HepG2 (cell line): ENCODE measurements at regions not wholly inside any gene's neighbourhood (a gene's known extent, or its start where the extent isn't known, plus 50 kb on each side); places are given as distances from the start of the nearest gene placed in this dataset.

Experiments
- ATAC-seq: fragments of 200-7000 bp; cut with Tn5 transposase; 3 replicates; pipeline ENCODE4 v1.9.1; 2020; ENCODE audit warnings: mild to moderate bottlenecking, moderate library complexity
- BruUV-seq: library from RNA; stranded (reverse); fragments of 400-500 nt; replicated peaks from 2 replicates; lab custom pipeline; 2021; lab: Mats Ljungman, UMichigan
- CTCF ChIA-PET: fragments of 300-600 bp; formaldehyde crosslinking; extraction: SDS; loops from one replicate; lab custom pipeline; 2021; ENCODE audit warnings: low total read pairs, inconsistent platforms, low intra/inter-chr PET ratio; lab: Yijun Ruan, JAX
- POLR2A ChIA-PET: fragments of 350-600 bp; sonication (Branson Sonifier 250); formaldehyde crosslinking; loops from one replicate; lab custom pipeline; 2020; ENCODE audit warnings: antibody characterized with exemption, inconsistent platforms; lab: Yijun Ruan, JAX
- DNase-seq: peaks from one replicate; pipeline ENCODE4 v3.0.0-alpha.2; 2015; ENCODE audit warnings: low spot score
- FAIRE-seq: peaks from 3 replicates; lab custom pipeline; 2011; peaks lifted over from hg19 to GRCh38; lab: Jason Lieb, UNC
- H2AFZ ChIP-seq: one replicate; pipeline ENCODE4 v1.6.1; 2011; ENCODE audit warnings: low read length, inconsistent platforms
- H3K27ac ChIP-seq: fragments of 300-600 bp; 3 replicates; pipeline ENCODE4 v1.8.0; 2011; ENCODE audit warnings: mixed run types, mild to moderate bottlenecking, mixed read lengths, low read length, inconsistent platforms; ENCODE audit not compliant: insufficient read depth; ENCODE audit errors: extremely low read length
- H3K27me3 ChIP-seq, 2 experiments: fragments of 200-600 bp in 1 of 2; 2 replicates in 1 of 2; 3 replicates in 1 of 2; pipeline versions ENCODE4 v1.6.0 to v1.8.0; 2011; ENCODE audit warnings: low read length in 2 of 2, mild to moderate bottlenecking in 2 of 2, moderate library complexity in 2 of 2, inconsistent platforms in 1 of 2; ENCODE audit not compliant: insufficient read depth in 2 of 2, control insufficient read depth in 1 of 2
- H3K36me3 ChIP-seq, 2 experiments: fragments of 200-600 bp in 1 of 2; replicated peaks in 1 of 2; 2 replicates in 1 of 2; 3 replicates in 1 of 2; pipeline versions ENCODE4 v1.5.1 to v1.8.0; 2011; ENCODE audit warnings: low read length in 2 of 2, inconsistent platforms in 1 of 2; ENCODE audit not compliant: insufficient read depth in 2 of 2, control insufficient read depth in 1 of 2
- H3K4me1 ChIP-seq: 2 replicates; pipeline ENCODE4 v1.5.1; 2012; ENCODE audit warnings: low read length, inconsistent platforms; ENCODE audit not compliant: insufficient read depth
- H3K4me2 ChIP-seq: 2 replicates; pipeline ENCODE4 v1.6.0; 2011; ENCODE audit warnings: low read depth, low read length, inconsistent platforms
- H3K4me3 ChIP-seq, 3 experiments: fragments of 200-600 bp in 1 of 3; sonication (generic), shearing (Covaris generic) in 1 of 3; replicated peaks in 1 of 3; 2 replicates each; pipeline ENCODE4 v1.5.1; 2011 to 2016; ENCODE audit warnings: low read length in 3 of 3, inconsistent platforms in 2 of 3, low read depth in 2 of 3, mild to moderate bottlenecking in 2 of 3, control low read depth in 1 of 3, mixed read lengths in 1 of 3; ENCODE audit not compliant: insufficient read depth in 1 of 3
- H3K79me2 ChIP-seq: one replicate; pipeline ENCODE4 v1.6.1; 2011; ENCODE audit warnings: low read length, inconsistent platforms; ENCODE audit not compliant: insufficient read depth
- H3K9ac ChIP-seq: 2 replicates; pipeline ENCODE4 v1.6.0; 2011; ENCODE audit warnings: mild to moderate bottlenecking, low read depth, low read length, inconsistent platforms; ENCODE audit not compliant: insufficient read depth
- H3K9me3 ChIP-seq: 2 replicates; pipeline ENCODE4 v1.5.1; 2012; ENCODE audit warnings: mild to moderate bottlenecking, low read length
- H4K20me1 ChIP-seq: 2 replicates; pipeline ENCODE4 v1.6.0; 2011; ENCODE audit warnings: inconsistent platforms, mild to moderate bottlenecking, low read length, moderate library complexity; ENCODE audit not compliant: insufficient read depth
- FOXK1 ChIP-seq: sonication (generic); formaldehyde crosslinking; IDR thresholded peaks from 2 replicates; pipeline ENCODE4 v1.4.0; 2020; ENCODE audit warnings: low read depth, missing genetic modification reagents, borderline replicate concordance
- FUBP1 ChIP-seq: sonication (generic); formaldehyde crosslinking; IDR thresholded peaks from 2 replicates; pipeline ENCODE4 v1.5.1; 2020; ENCODE audit warnings: missing genetic modification reagents, mild to moderate bottlenecking, borderline replicate concordance
- GATAD2A ChIP-seq: IDR thresholded peaks from 2 replicates; pipeline ENCODE4 v1.6.1; 2016
- HMGA1 ChIP-seq: sonication (generic); formaldehyde crosslinking; conservative IDR thresholded peaks from 2 replicates; pipeline ENCODE4 v1.4.0; 2020; ENCODE audit warnings: missing genetic modification reagents
- HNRNPLL ChIP-seq: fragments of 200-400 bp; formaldehyde crosslinking; IDR thresholded peaks from 2 replicates; pipeline ENCODE4 v1.6.1; 2017; ENCODE audit warnings: mild to moderate bottlenecking, low read depth, low read length; ENCODE audit not compliant: poor library complexity, severe bottlenecking
- HOXA9 ChIP-seq: sonication (generic); formaldehyde crosslinking; IDR thresholded peaks from 2 replicates; pipeline ENCODE4 v1.8.1; 2022; ENCODE audit warnings: missing genetic modification reagents, mild to moderate bottlenecking, moderate library complexity, borderline replicate concordance
- NFIB ChIP-seq: sonication (generic); formaldehyde crosslinking; IDR thresholded peaks from 2 replicates; pipeline ENCODE4 v1.9.0; 2021; ENCODE audit warnings: missing genetic modification reagents, mild to moderate bottlenecking, borderline replicate concordance
- RXRA ChIP-seq: sonication (generic); formaldehyde crosslinking; IDR thresholded peaks from 2 replicates; pipeline ENCODE4 v1.5.1; 2020; ENCODE audit warnings: missing genetic modification reagents
- STAT6 ChIP-seq: sonication (generic); formaldehyde crosslinking; IDR thresholded peaks from 2 replicates; pipeline ENCODE4 v1.4.0; 2020; ENCODE audit warnings: missing genetic modification reagents, mild to moderate bottlenecking, borderline replicate concordance
- ZFYVE20 ChIP-seq: sonication (generic); formaldehyde crosslinking; IDR thresholded peaks from 2 replicates; pipeline ENCODE4 v1.8.0; 2023; ENCODE audit warnings: low read depth, mild to moderate bottlenecking, moderate library complexity, missing genetic modification reagents, borderline replicate concordance
- ZNF407 ChIP-seq: sonication (generic); formaldehyde crosslinking; IDR thresholded peaks from one replicate; pipeline ENCODE4 v1.5.1; 2020; ENCODE audit warnings: mild to moderate bottlenecking, missing genetic modification reagents; ENCODE audit errors: not compliant biosample characterization
- ZNF432 ChIP-seq: sonication (generic); formaldehyde crosslinking; IDR thresholded peaks from 2 replicates; pipeline ENCODE4 v1.5.0; 2020; ENCODE audit warnings: missing genetic modification reagents, mild to moderate bottlenecking, borderline replicate concordance
- WGBS: methylation state at CpG from one replicate; pipeline ENCODE4 v1.1.6; 2017; ENCODE audit warnings: low lambda C conversion rate; 5-methylcytosine and 5-hydroxymethylcytosine counted together
- in situ Hi-C: cut with HindIII; loops from 2 replicates; pipeline ENCODE4 v1.10.0; 2017; ENCODE audit warnings: low pct_unique_long_range_greater_than_20kb; ENCODE audit not compliant: extremely low pct_ligation_motif_present
- intact Hi-C: fragments of 100-400 bp; cut with micrococcal nuclease; formaldehyde crosslinking; loops from one replicate; pipeline ENCODE4 v1.10.0; 2022; ENCODE audit not compliant: unreplicated experiment

DNA sequence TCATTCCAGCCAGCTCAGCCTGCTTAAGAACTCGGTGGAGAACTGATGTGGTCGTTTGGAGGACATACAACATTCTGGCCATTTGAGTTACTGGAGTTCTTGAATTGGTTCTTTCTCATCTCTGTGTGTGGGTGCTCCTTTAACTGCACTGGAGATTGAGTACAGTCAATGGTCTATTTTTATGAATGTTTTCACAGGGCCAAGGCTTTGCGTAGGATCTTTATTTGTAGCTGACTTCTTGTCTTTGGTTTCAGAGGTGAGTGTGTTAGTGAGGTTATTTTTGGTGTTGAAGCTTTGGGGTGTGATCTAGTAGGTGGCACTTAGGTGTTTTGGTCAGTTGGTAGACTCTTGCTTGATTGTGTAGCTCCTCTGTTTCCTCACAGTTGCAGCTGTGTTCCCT lies 288.4 kb downstream of the LHFPL1 start:
- POLR2A ChIA-PET, result no interaction called here

More for the DNA sequence above, 288.4 kb downstream of the LHFPL1 start:
- BruUV-seq, result no TSS peak
- no peaks in the 10 kb centered on the region for H4K20me1 ChIP-seq
- 0% methylated on average over 3 of the region's 3 CpGs for WGBS
- CTCF ChIA-PET, result no interaction called here
- no peak overlapping the region for H3K27ac ChIP-seq
- H3K36me3 ChIP-seq, result no peaks in the 10 kb centered on the region
- ATAC-seq (no peak), FAIRE-seq (no peak), DNase-seq (no peak)
- H3K9me3 ChIP-seq, result no peaks in the 10 kb centered on the region
- no peak overlapping the region for H3K9ac ChIP-seq
- in situ Hi-C loops (no loop called here), intact Hi-C loops (no loop called here)
- H3K4me1 ChIP-seq, result no peaks in the 10 kb centered on the region
- no peaks in the 10 kb centered on the region for H3K27me3 ChIP-seq
- H3K79me2 ChIP-seq, result no peaks in the 10 kb centered on the region
- H2AFZ ChIP-seq, result no peak overlapping the region
- no peak overlapping the region for H3K4me2 ChIP-seq
- TF ChIP-seq FUBP1 (CRISPR knock-in tag), result no peak
- TF ChIP-seq ZNF432 (CRISPR knock-in tag), result no peak
- TF ChIP-seq HMGA1 (CRISPR knock-in tag), result no peak
- no peak for TF ChIP-seq RXRA (CRISPR knock-in tag)
- TF ChIP-seq NFIB (CRISPR knock-in tag), result no peak
- TF ChIP-seq HOXA9, result no peak
- no peak for TF ChIP-seq FOXK1 (CRISPR knock-in tag)
- TF ChIP-seq GATAD2A (CRISPR knock-in tag), result no peak
- no peak for TF ChIP-seq HNRNPLL
- TF ChIP-seq ZFYVE20 (CRISPR knock-in tag), result no peak
- no peak for TF ChIP-seq STAT6
- TF ChIP-seq ZNF407 (CRISPR knock-in tag), result no peak
- H3K4me3 ChIP-seq, result no peak overlapping the region
